Breast epithelium (tissue), 4 donors: ENCODE measurements at regions not wholly inside any gene's neighbourhood (a gene's known extent, or its start where the extent isn't known, plus 50 kb on each side); places are given as distances from the start of the nearest gene placed in this dataset.

Experiments used
- DNase-seq, 2 donors: peaks; one replicate each; pipeline ENCODE4 v3.0.0-alpha.2; 2019; ENCODE audit warnings: low spot score in 2 of 2
- H3K27ac ChIP-seq, 2 donors: fragments of 200-600 bp; sonication (generic) in 1 of 2; one replicate each; pipeline ENCODE4 v1.5.1; 2016 to 2019; ENCODE audit warnings: mild to moderate bottlenecking in 1 of 2
- H3K27me3 ChIP-seq, 2 donors: fragments of 200-600 bp; sonication (generic) in 1 of 2; one replicate each; pipeline versions ENCODE4 v1.5.1 to v1.6.0; 2017 to 2019; ENCODE audit warnings: control low read depth in 1 of 2, mild to moderate bottlenecking in 1 of 2
- H3K36me3 ChIP-seq: fragments of 200-600 bp; one replicate; pipeline ENCODE4 v1.5.1; 2019
- H3K4me1 ChIP-seq, 2 donors: fragments of 200-600 bp; sonication (generic); one replicate each; pipeline ENCODE4 v1.5.1; 2016 to 2019; ENCODE audit warnings: control low read depth in 1 of 2
- H3K4me3 ChIP-seq, 3 donors: fragments of 200-600 bp; sonication (generic); 1 replicate in 2 of 3; 2 replicates in 1 of 3; pipeline ENCODE4 v1.5.1; 2016 to 2019; ENCODE audit warnings: mild to moderate bottlenecking in 3 of 3, moderate library complexity in 2 of 3
- H3K9me3 ChIP-seq, 2 donors: fragments of 200-600 bp; sonication (generic) in 1 of 2; one replicate each; pipeline ENCODE4 v1.5.1; 2016 to 2019; ENCODE audit warnings: control low read depth in 1 of 2
- POLR2A ChIP-seq: fragments of 450-650 bp; IDR thresholded peaks from one replicate; pipeline ENCODE4 v1.6.1; 2016; ENCODE audit warnings: antibody characterized with exemption, mild to moderate bottlenecking, moderate library complexity
- POLR2AphosphoS5 ChIP-seq, 3 donors: sonication (generic); formaldehyde crosslinking; IDR thresholded peaks; one replicate each; pipeline ENCODE4 v1.6.1; 2017; ENCODE audit warnings: antibody characterized with exemption in 3 of 3
- intact Hi-C: fragments of 100-400 bp; cut with DNase I; formaldehyde crosslinking; loops from one replicate; pipeline ENCODE4 v1.15.1; 2023; ENCODE audit warnings: low total_unique reads
- TF ChIP-seq, protein P1 (sequence below), 3 donors: fragments of 450-650 bp; IDR thresholded peaks; one replicate each; pipeline ENCODE4 v1.5.1; 2016 to 2017; ENCODE audit warnings: antibody characterized with exemption in 3 of 3, mild to moderate bottlenecking in 3 of 3, moderate library complexity in 3 of 3

- no peaks in the 10 kb centered on the region for H3K27me3 ChIP-seq
- H3K9me3 ChIP-seq: no peaks in the 10 kb centered on the region
- H3K27ac ChIP-seq: no peak overlapping the region
- peaks cover 0 to 10% of the 10 kb centered on the region in 2 donors for H3K4me1 ChIP-seq
- no peak overlapping the region for H3K4me3 ChIP-seq
- H3K36me3 ChIP-seq: no peaks in the 10 kb centered on the region
- no peak for DNase-seq
- intact Hi-C loops: no loop called here
- TF ChIP-seq POLR2AphosphoS5 (IDR thresholded peaks at IDR 0.05) (no peak), POLR2A (no peak)
- TF ChIP-seq, protein P1, sequence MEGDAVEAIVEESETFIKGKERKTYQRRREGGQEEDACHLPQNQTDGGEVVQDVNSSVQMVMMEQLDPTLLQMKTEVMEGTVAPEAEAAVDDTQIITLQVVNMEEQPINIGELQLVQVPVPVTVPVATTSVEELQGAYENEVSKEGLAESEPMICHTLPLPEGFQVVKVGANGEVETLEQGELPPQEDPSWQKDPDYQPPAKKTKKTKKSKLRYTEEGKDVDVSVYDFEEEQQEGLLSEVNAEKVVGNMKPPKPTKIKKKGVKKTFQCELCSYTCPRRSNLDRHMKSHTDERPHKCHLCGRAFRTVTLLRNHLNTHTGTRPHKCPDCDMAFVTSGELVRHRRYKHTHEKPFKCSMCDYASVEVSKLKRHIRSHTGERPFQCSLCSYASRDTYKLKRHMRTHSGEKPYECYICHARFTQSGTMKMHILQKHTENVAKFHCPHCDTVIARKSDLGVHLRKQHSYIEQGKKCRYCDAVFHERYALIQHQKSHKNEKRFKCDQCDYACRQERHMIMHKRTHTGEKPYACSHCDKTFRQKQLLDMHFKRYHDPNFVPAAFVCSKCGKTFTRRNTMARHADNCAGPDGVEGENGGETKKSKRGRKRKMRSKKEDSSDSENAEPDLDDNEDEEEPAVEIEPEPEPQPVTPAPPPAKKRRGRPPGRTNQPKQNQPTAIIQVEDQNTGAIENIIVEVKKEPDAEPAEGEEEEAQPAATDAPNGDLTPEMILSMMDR (IDR thresholded peaks at IDR 0.05): no peak
Observed at GRCh38 chr12:92025462-92026207, 120.0 kb downstream of the BTG1 start.

- intact Hi-C loops: loop anchor here (5.0 kb wide), 2 partner anchors 95 to 370 kb away; no protein-coding TSS in a partner anchor
- no peak for DNase-seq
- H3K36me3 ChIP-seq: no peaks in the 10 kb centered on the region
- no peak overlapping the region for H3K27ac ChIP-seq
- TF ChIP-seq, protein P1 (IDR thresholded peaks at IDR 0.05): no peak
- TF ChIP-seq POLR2A (no peak), POLR2AphosphoS5 (IDR thresholded peaks at IDR 0.05) (no peak)
- H3K27me3 ChIP-seq: no peaks in the 10 kb centered on the region
- no peaks in the 10 kb centered on the region for H3K9me3 ChIP-seq
- H3K4me3 ChIP-seq: no peak overlapping the region
- peaks cover 0 to 7% of the 10 kb centered on the region in 2 donors for H3K4me1 ChIP-seq
Observed at GRCh38 chr12:92022093-92022492, 123.6 kb downstream of the BTG1 start.

- peaks cover 0 to 7% of the 10 kb centered on the region in 2 donors for H3K4me1 ChIP-seq
- no peak for DNase-seq
- H3K4me3 ChIP-seq: no peak overlapping the region
- no peaks in the 10 kb centered on the region for H3K9me3 ChIP-seq
- no peaks in the 10 kb centered on the region for H3K36me3 ChIP-seq
- no peaks in the 10 kb centered on the region for H3K27me3 ChIP-seq
- TF ChIP-seq POLR2A (no peak), POLR2AphosphoS5 (IDR thresholded peaks at IDR 0.05) (no peak)
- TF ChIP-seq, protein P1 (IDR thresholded peaks at IDR 0.05): no peak
- H3K27ac ChIP-seq: no peak overlapping the region
- intact Hi-C loops: loop anchor here (5.0 kb wide), 2 partner anchors 94 to 369 kb away; no protein-coding TSS in a partner anchor
Observed at GRCh38 chr12:92021666-92022035, 124.0 kb downstream of the BTG1 start.

DNA sequence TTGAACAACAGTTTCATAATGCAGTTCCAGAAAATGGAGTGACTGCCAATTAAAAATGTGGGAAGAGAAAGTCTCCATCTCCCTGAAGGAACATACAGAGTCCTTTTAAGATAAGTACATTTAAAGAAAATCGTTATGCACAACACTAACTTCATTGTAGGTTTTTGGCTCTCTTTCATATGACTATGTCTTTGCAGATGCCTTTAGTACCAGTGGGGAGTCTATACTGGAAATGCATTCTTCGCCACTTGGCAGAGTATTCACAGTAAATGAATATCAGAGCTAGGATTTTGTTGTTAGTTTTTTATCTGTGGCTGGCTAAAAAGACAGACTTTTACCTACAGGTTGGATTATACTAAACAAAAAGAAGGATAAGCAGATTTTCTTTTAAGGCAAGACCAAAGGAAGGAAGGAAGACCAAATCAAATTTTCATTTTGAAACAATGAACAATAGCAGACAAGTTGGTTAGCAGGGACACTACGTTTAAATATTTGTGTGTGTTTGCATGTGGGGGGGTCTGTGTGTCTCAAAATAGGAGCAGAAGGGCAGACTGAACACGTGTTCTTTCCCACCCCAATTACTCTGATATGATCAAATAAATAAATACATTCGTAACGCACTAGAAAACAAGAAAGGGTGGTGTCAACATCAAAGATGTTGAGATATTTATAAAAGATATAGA, 124.5 kb downstream of the BTG1 start:
- H3K36me3 ChIP-seq: no peaks in the 10 kb centered on the region
- H3K4me1 ChIP-seq: peaks cover 0 to 7% of the 10 kb centered on the region in 2 donors
- TF ChIP-seq POLR2AphosphoS5 (IDR thresholded peaks at IDR 0.05): no peak
- TF ChIP-seq POLR2A: no peak
- TF ChIP-seq, protein P1 (IDR thresholded peaks at IDR 0.05): no peak
- H3K9me3 ChIP-seq: no peaks in the 10 kb centered on the region
- peak overlapping the region in 1 of 2 donors; percentile 27 for H3K27ac ChIP-seq
- no peak overlapping the region for H3K4me3 ChIP-seq
- intact Hi-C loops: loop anchor here (5.0 kb wide), 2 partner anchors 94 to 369 kb away; no protein-coding TSS in a partner anchor
- H3K27me3 ChIP-seq: no peaks in the 10 kb centered on the region
- DNase-seq: no peak
